A549 (cell line): ENCODE measurements at regions not wholly inside any gene's neighbourhood (a gene's known extent, or its start where the extent isn't known, plus 50 kb on each side); places are given as distances from the start of the nearest gene placed in this dataset.

Experiments used
- CHD4 ChIP-seq: fragments of 200-600 bp; sonication (generic); IDR thresholded peaks from 2 replicates; pipeline ENCODE4 v1.6.1; 2016; ENCODE audit warnings: antibody characterized with exemption, mild to moderate bottlenecking, borderline replicate concordance
- EP300 ChIP-seq, 2 experiments: fragments of >200 bp; sonication (Bioruptor Twin); formaldehyde crosslinking; IDR thresholded peaks; 2 replicates in 1 of 2; 3 replicates in 1 of 2; pipeline ENCODE4 v1.6.1; 2016 to 2017
- ESRRA ChIP-seq: fragments of 150-350 bp; IDR thresholded peaks from 2 replicates; pipeline ENCODE4 v1.6.1; 2014; ENCODE audit warnings: mild to moderate bottlenecking, low read length, borderline replicate concordance
- GATA3 ChIP-seq: IDR thresholded peaks from 2 replicates; pipeline ENCODE4 v1.6.1; 2012; ENCODE audit warnings: borderline replicate concordance
- HES2 ChIP-seq: fragments of >200 bp; sonication (Bioruptor Twin); formaldehyde crosslinking; IDR thresholded peaks from 2 replicates; pipeline ENCODE4 v1.6.1; 2016
- MAFK ChIP-seq: fragments of 450-650 bp; IDR thresholded peaks from 2 replicates; pipeline ENCODE4 v1.6.1; 2014; ENCODE audit not compliant: partially characterized antibody
- MAX ChIP-seq: IDR thresholded peaks from 2 replicates; pipeline ENCODE4 v1.6.1; 2012
- NPAS2 ChIP-seq: fragments of 250-450 bp; sonication (Bioruptor Pico); IDR thresholded peaks from 2 replicates; pipeline ENCODE4 v1.8.0; 2022; ENCODE audit warnings: mild to moderate bottlenecking, moderate library complexity, borderline replicate concordance
- POLR2A ChIP-seq: IDR thresholded peaks from 2 replicates; pipeline ENCODE4 v1.6.1; 2012; ENCODE audit warnings: mild to moderate bottlenecking, low read length
- RAD21 ChIP-seq, 2 experiments: fragments of >200 bp in 1 of 2; sonication (Bioruptor Twin) in 1 of 2; formaldehyde crosslinking in 1 of 2; IDR thresholded peaks in 1 of 2; conservative IDR thresholded peaks in 1 of 2; 2 replicates in 1 of 2; 3 replicates in 1 of 2; pipeline ENCODE4 v1.6.1; 2012 to 2018; ENCODE audit warnings: inconsistent platforms in 1 of 2
- RFX5 ChIP-seq: fragments of 450-650 bp; IDR thresholded peaks from 2 replicates; pipeline ENCODE4 v1.7.1; 2014; ENCODE audit warnings: antibody characterized with exemption, mild to moderate bottlenecking, moderate library complexity
- TF ChIP-seq, protein P1 (sequence below): fragments of >200 bp; sonication (Bioruptor Twin); formaldehyde crosslinking; IDR thresholded peaks from 3 replicates; pipeline ENCODE4 v1.5.1; 2016
- TF ChIP-seq, protein P2 (sequence below): fragments of 200-600 bp; sonication (generic); IDR thresholded peaks from 2 replicates; pipeline ENCODE4 v1.6.1; 2016; ENCODE audit warnings: antibody characterized with exemption, mild to moderate bottlenecking, moderate library complexity
- TF ChIP-seq, protein P3 (sequence below): IDR thresholded peaks from 2 replicates; pipeline ENCODE4 v1.6.1; 2012

DNA sequence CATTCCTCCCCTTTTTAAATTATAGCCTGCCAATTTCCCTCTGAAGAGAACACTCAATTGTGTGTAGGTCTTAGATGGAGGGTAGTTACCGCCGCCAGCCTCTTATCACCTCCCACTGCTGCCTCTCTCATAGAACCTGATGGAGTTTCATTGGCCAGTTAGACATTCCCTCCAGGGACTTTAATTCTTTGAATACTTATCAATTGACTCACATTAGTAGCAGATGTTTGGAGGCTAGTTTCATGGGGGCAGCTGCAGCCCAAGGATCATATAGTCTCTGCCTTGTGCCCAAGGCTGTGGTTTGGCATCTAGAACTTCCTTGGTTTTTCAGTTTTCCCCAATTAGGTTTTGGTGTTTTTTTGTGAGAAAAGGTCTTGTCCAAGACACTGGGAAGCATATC is 318.9 kb upstream of the HTR2A start:
- TF ChIP-seq, protein P1, sequence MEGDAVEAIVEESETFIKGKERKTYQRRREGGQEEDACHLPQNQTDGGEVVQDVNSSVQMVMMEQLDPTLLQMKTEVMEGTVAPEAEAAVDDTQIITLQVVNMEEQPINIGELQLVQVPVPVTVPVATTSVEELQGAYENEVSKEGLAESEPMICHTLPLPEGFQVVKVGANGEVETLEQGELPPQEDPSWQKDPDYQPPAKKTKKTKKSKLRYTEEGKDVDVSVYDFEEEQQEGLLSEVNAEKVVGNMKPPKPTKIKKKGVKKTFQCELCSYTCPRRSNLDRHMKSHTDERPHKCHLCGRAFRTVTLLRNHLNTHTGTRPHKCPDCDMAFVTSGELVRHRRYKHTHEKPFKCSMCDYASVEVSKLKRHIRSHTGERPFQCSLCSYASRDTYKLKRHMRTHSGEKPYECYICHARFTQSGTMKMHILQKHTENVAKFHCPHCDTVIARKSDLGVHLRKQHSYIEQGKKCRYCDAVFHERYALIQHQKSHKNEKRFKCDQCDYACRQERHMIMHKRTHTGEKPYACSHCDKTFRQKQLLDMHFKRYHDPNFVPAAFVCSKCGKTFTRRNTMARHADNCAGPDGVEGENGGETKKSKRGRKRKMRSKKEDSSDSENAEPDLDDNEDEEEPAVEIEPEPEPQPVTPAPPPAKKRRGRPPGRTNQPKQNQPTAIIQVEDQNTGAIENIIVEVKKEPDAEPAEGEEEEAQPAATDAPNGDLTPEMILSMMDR = no peak
- no peak for TF ChIP-seq CHD4
- no peak for TF ChIP-seq POLR2A
- TF ChIP-seq MAX = no peak
- TF ChIP-seq EP300 (IDR thresholded peaks at IDR 0.05) = no peak
- TF ChIP-seq RAD21 (conservative IDR thresholded peaks at IDR 0.05 in 1 of 2, IDR thresholded peaks at IDR 0.05 in 1 of 2) = no peak
- TF ChIP-seq MAFK = no peak
- TF ChIP-seq, protein P2, sequence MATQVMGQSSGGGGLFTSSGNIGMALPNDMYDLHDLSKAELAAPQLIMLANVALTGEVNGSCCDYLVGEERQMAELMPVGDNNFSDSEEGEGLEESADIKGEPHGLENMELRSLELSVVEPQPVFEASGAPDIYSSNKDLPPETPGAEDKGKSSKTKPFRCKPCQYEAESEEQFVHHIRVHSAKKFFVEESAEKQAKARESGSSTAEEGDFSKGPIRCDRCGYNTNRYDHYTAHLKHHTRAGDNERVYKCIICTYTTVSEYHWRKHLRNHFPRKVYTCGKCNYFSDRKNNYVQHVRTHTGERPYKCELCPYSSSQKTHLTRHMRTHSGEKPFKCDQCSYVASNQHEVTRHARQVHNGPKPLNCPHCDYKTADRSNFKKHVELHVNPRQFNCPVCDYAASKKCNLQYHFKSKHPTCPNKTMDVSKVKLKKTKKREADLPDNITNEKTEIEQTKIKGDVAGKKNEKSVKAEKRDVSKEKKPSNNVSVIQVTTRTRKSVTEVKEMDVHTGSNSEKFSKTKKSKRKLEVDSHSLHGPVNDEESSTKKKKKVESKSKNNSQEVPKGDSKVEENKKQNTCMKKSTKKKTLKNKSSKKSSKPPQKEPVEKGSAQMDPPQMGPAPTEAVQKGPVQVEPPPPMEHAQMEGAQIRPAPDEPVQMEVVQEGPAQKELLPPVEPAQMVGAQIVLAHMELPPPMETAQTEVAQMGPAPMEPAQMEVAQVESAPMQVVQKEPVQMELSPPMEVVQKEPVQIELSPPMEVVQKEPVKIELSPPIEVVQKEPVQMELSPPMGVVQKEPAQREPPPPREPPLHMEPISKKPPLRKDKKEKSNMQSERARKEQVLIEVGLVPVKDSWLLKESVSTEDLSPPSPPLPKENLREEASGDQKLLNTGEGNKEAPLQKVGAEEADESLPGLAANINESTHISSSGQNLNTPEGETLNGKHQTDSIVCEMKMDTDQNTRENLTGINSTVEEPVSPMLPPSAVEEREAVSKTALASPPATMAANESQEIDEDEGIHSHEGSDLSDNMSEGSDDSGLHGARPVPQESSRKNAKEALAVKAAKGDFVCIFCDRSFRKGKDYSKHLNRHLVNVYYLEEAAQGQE = no peak
- no peak for TF ChIP-seq GATA3
- TF ChIP-seq, protein P3, sequence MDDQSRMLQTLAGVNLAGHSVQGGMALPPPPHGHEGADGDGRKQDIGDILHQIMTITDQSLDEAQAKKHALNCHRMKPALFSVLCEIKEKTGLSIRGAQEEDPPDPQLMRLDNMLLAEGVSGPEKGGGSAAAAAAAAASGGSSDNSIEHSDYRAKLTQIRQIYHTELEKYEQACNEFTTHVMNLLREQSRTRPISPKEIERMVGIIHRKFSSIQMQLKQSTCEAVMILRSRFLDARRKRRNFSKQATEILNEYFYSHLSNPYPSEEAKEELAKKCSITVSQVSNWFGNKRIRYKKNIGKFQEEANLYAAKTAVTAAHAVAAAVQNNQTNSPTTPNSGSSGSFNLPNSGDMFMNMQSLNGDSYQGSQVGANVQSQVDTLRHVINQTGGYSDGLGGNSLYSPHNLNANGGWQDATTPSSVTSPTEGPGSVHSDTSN = no peak
- no peak for TF ChIP-seq ESRRA
- TF ChIP-seq RFX5 = no peak
- no peak for TF ChIP-seq HES2
- no peak for TF ChIP-seq NPAS2
